Breast epithelium (tissue), 4 donors: ENCODE measurements at regions not wholly inside any gene's neighbourhood (a gene's known extent, or its start where the extent isn't known, plus 50 kb on each side); places are given as distances from the start of the nearest gene placed in this dataset.

Experiments
- DNase-seq, 2 donors: peaks; one replicate each; pipeline ENCODE4 v3.0.0-alpha.2; 2019; ENCODE audit warnings: low spot score in 2 of 2
- H3K27ac ChIP-seq, 2 donors: fragments of 200-600 bp; sonication (generic) in 1 of 2; one replicate each; pipeline ENCODE4 v1.5.1; 2016 to 2019; ENCODE audit warnings: mild to moderate bottlenecking in 1 of 2
- H3K27me3 ChIP-seq, 2 donors: fragments of 200-600 bp; sonication (generic) in 1 of 2; one replicate each; pipeline versions ENCODE4 v1.5.1 to v1.6.0; 2017 to 2019; ENCODE audit warnings: control low read depth in 1 of 2, mild to moderate bottlenecking in 1 of 2
- H3K36me3 ChIP-seq: fragments of 200-600 bp; one replicate; pipeline ENCODE4 v1.5.1; 2019
- H3K4me1 ChIP-seq, 2 donors: fragments of 200-600 bp; sonication (generic); one replicate each; pipeline ENCODE4 v1.5.1; 2016 to 2019; ENCODE audit warnings: control low read depth in 1 of 2
- H3K4me3 ChIP-seq, 3 donors: fragments of 200-600 bp; sonication (generic); 1 replicate in 2 of 3; 2 replicates in 1 of 3; pipeline ENCODE4 v1.5.1; 2016 to 2019; ENCODE audit warnings: mild to moderate bottlenecking in 3 of 3, moderate library complexity in 2 of 3
- H3K9me3 ChIP-seq, 2 donors: fragments of 200-600 bp; sonication (generic) in 1 of 2; one replicate each; pipeline ENCODE4 v1.5.1; 2016 to 2019; ENCODE audit warnings: control low read depth in 1 of 2
- POLR2A ChIP-seq: fragments of 450-650 bp; IDR thresholded peaks from one replicate; pipeline ENCODE4 v1.6.1; 2016; ENCODE audit warnings: antibody characterized with exemption, mild to moderate bottlenecking, moderate library complexity
- POLR2AphosphoS5 ChIP-seq, 3 donors: sonication (generic); formaldehyde crosslinking; IDR thresholded peaks; one replicate each; pipeline ENCODE4 v1.6.1; 2017; ENCODE audit warnings: antibody characterized with exemption in 3 of 3
- intact Hi-C: fragments of 100-400 bp; cut with DNase I; formaldehyde crosslinking; loops from one replicate; pipeline ENCODE4 v1.15.1; 2023; ENCODE audit warnings: low total_unique reads
- TF ChIP-seq, protein P1 (sequence below), 3 donors: fragments of 450-650 bp; IDR thresholded peaks; one replicate each; pipeline ENCODE4 v1.5.1; 2016 to 2017; ENCODE audit warnings: antibody characterized with exemption in 3 of 3, mild to moderate bottlenecking in 3 of 3, moderate library complexity in 3 of 3

GRCh38 chr3:64861684-64862083, 173.9 kb upstream of the ADAMTS9 start:
- Histone ChIP-seq H3K36me3 (no peaks in the 10 kb centered on the region), H3K4me1 (no peaks in the 10 kb centered on the region), H3K9me3 (no peaks in the 10 kb centered on the region), H3K4me3 (no peak overlapping the region), H3K27me3 (no peaks in the 10 kb centered on the region), H3K27ac (no peak overlapping the region)
- intact Hi-C loops: no loop called here
- TF ChIP-seq, protein P1, sequence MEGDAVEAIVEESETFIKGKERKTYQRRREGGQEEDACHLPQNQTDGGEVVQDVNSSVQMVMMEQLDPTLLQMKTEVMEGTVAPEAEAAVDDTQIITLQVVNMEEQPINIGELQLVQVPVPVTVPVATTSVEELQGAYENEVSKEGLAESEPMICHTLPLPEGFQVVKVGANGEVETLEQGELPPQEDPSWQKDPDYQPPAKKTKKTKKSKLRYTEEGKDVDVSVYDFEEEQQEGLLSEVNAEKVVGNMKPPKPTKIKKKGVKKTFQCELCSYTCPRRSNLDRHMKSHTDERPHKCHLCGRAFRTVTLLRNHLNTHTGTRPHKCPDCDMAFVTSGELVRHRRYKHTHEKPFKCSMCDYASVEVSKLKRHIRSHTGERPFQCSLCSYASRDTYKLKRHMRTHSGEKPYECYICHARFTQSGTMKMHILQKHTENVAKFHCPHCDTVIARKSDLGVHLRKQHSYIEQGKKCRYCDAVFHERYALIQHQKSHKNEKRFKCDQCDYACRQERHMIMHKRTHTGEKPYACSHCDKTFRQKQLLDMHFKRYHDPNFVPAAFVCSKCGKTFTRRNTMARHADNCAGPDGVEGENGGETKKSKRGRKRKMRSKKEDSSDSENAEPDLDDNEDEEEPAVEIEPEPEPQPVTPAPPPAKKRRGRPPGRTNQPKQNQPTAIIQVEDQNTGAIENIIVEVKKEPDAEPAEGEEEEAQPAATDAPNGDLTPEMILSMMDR (IDR thresholded peaks at IDR 0.05): no peak
- TF ChIP-seq POLR2AphosphoS5 (IDR thresholded peaks at IDR 0.05) (no peak), POLR2A (no peak)
- no peak for DNase-seq

DNA sequence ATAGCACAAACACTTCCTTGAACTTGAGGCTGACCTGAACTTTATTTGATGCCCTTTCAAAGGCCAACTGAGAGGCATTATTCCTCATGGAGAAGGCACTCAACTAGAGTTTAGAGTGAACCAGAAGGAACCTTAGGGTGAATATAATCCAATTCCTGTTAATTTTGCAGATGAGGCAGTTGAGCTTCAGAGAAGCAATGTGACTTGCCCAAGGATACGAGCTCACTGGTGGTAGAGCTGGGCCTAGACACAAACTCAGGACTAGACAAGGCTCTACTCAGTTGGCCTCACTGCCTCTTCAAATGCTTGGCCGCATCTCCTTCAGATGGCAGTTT, 172.7 kb upstream of the ADAMTS9 start:
- intact Hi-C loops: no loop called here
- no peaks in the 10 kb centered on the region for H3K36me3 ChIP-seq
- no peaks in the 10 kb centered on the region for H3K27me3 ChIP-seq
- H3K4me1 ChIP-seq: no peaks in the 10 kb centered on the region
- TF ChIP-seq, protein P1 (IDR thresholded peaks at IDR 0.05): no peak
- no peak for TF ChIP-seq POLR2AphosphoS5 (IDR thresholded peaks at IDR 0.05)
- TF ChIP-seq POLR2A: no peak
- no peak overlapping the region for H3K27ac ChIP-seq
- H3K9me3 ChIP-seq: no peaks in the 10 kb centered on the region
- H3K4me3 ChIP-seq: no peak overlapping the region
- DNase-seq: no peak

DNA sequence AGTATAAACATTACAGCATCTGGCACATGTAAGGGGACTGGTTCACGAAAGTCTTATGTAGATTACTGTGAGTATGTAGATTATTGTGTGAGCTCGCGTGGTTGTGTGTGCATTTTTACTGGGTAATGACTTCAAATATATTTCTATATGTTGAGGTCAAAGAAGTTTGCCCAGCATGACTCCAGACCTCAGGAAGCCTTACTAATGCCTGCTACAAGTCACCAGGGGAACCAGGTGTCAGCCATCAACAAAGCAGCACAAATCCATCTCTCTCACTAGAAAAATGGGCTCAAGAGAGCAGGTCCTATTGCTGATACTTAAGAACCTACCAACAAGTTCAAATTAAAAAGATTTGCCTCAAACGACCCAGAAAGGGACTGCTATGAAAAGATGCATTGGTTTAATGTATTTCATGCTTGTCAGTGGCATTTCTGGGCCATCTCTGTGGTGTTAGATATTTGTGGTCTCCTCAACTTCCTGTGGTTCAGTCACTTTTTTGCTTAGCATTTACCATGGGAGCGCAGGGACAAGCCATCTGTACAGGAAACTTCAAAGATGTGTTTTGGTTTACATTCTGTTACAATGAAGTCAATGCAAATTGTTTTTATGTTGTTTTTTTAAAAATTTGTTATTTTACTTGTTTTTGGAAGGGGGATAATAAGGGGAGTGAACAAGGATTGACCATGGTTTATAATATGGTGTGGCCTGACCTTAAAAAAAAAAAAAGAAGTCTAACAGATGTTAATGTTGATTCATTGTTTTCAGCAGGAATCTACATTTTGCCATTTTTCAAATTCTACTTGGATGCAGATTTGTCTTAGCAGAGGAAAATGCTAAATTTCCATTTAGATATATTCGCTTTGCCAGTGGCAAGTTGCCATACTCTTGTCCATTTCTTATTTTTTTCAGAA, 172.1 kb upstream of the ADAMTS9 start:
- no peaks in the 10 kb centered on the region for H3K27me3 ChIP-seq
- H3K36me3 ChIP-seq: no peaks in the 10 kb centered on the region
- TF ChIP-seq POLR2AphosphoS5 (IDR thresholded peaks at IDR 0.05) (no peak), POLR2A (no peak)
- TF ChIP-seq, protein P1 (IDR thresholded peaks at IDR 0.05): no peak
- H3K4me1 ChIP-seq: no peaks in the 10 kb centered on the region
- H3K9me3 ChIP-seq: no peaks in the 10 kb centered on the region
- H3K4me3 ChIP-seq: no peak overlapping the region
- no peak overlapping the region for H3K27ac ChIP-seq
- DNase-seq: no peak
- intact Hi-C loops: no loop called here

GRCh38 chr3:64856977-64857516, 169.2 kb upstream of the ADAMTS9 start:
- intact Hi-C loops: no loop called here
- DNase-seq: no peak
- Histone ChIP-seq H3K27ac (no peak overlapping the region), H3K27me3 (no peaks in the 10 kb centered on the region), H3K4me3 (no peak overlapping the region), H3K9me3 (no peaks in the 10 kb centered on the region), H3K36me3 (no peaks in the 10 kb centered on the region), H3K4me1 (no peaks in the 10 kb centered on the region)
- TF ChIP-seq POLR2A: no peak
- TF ChIP-seq, protein P1 (IDR thresholded peaks at IDR 0.05): no peak
- no peak for TF ChIP-seq POLR2AphosphoS5 (IDR thresholded peaks at IDR 0.05)

DNA sequence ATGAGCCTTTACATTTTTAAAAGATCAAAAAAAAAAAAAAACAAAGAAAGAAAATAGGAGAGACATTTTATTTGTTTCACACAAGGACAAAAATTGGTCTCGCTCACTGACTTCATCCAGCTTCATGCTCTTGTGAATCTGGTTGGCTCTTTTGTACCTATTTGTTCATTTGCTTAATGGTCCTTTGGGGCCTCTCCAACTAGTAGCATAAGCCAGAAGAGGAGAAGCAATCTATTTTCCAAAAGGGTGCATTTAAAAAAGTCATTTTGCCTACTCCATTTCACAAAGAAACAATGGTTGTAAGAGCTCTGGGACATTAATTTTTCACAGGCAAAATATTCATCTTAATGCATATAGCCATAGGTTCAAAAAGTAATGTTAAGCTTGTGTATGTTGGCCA, 168.3 kb upstream of the ADAMTS9 start:
- Histone ChIP-seq H3K27me3 (no peaks in the 10 kb centered on the region), H3K36me3 (no peaks in the 10 kb centered on the region), H3K27ac (no peak overlapping the region), H3K9me3 (no peaks in the 10 kb centered on the region), H3K4me1 (no peaks in the 10 kb centered on the region), H3K4me3 (no peak overlapping the region)
- no peak for DNase-seq
- intact Hi-C loops: no loop called here
- TF ChIP-seq, protein P1 (IDR thresholded peaks at IDR 0.05): no peak
- TF ChIP-seq POLR2A (no peak), POLR2AphosphoS5 (IDR thresholded peaks at IDR 0.05) (no peak)
